Stomach (tissue), 4 donors: ENCODE measurements at regions not wholly inside any gene's neighbourhood (a gene's known extent, or its start where the extent isn't known, plus 50 kb on each side); places are given as distances from the start of the nearest gene placed in this dataset.

Source experiments
- EP300 ChIP-seq: sonication (generic); formaldehyde crosslinking; IDR thresholded peaks from one replicate; pipeline ENCODE4 v1.6.1; 2017; ENCODE audit warnings: antibody characterized with exemption
- POLR2A ChIP-seq, 4 donors: fragments of 450-650 bp; IDR thresholded peaks; one replicate each; pipeline ENCODE4 v1.6.1; 2016; ENCODE audit warnings: antibody characterized with exemption in 4 of 4, control low read depth in 2 of 4, mild to moderate bottlenecking in 1 of 4, moderate library complexity in 1 of 4
- POLR2AphosphoS5 ChIP-seq, 3 donors: sonication (generic); formaldehyde crosslinking; IDR thresholded peaks; one replicate each; pipeline ENCODE4 v1.6.1; 2016; ENCODE audit warnings: antibody characterized with exemption in 3 of 3
- TF ChIP-seq, protein P1 (sequence below), 7 experiments: fragments of 450-650 bp in 4 of 7; fragments of 200-600 bp in 3 of 7; sonication (generic) in 3 of 7; IDR thresholded peaks; one replicate each; pipeline ENCODE4 v1.5.1; 2016 to 2019; ENCODE audit warnings: antibody characterized with exemption in 7 of 7, control low read depth in 2 of 7, mild to moderate bottlenecking in 1 of 7

DNA sequence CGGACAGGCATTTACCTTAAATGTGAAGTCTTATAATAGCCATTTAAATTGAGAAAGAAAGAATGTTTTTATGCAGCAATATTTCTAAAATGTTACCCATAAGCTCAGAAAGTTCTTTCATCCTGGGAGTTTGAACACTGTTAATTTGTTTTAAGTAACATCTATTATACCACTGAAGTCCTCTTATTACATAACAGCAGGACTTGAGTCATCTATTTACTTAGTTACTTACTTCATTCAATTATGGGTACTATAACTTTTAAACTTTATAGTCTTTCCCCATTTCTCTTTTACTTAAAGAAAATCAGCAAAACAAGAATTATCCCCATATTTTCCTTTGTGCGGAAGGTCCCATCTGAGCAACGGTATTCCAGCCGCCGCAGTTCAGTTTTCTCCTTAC, 473.1 kb downstream of the ETNK1 start:
- TF ChIP-seq POLR2AphosphoS5 (IDR thresholded peaks at IDR 0.05), result no peak
- TF ChIP-seq, protein P1, sequence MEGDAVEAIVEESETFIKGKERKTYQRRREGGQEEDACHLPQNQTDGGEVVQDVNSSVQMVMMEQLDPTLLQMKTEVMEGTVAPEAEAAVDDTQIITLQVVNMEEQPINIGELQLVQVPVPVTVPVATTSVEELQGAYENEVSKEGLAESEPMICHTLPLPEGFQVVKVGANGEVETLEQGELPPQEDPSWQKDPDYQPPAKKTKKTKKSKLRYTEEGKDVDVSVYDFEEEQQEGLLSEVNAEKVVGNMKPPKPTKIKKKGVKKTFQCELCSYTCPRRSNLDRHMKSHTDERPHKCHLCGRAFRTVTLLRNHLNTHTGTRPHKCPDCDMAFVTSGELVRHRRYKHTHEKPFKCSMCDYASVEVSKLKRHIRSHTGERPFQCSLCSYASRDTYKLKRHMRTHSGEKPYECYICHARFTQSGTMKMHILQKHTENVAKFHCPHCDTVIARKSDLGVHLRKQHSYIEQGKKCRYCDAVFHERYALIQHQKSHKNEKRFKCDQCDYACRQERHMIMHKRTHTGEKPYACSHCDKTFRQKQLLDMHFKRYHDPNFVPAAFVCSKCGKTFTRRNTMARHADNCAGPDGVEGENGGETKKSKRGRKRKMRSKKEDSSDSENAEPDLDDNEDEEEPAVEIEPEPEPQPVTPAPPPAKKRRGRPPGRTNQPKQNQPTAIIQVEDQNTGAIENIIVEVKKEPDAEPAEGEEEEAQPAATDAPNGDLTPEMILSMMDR (IDR thresholded peaks at IDR 0.05), result no peak
- TF ChIP-seq EP300, result no peak
- TF ChIP-seq POLR2A (IDR thresholded peaks at IDR 0.05), result no peak
